SK-N-SH treated with all-trans-retinoic acid at 6 μM for 48 hours (cell line): ENCODE measurements at regions not wholly inside any gene's neighbourhood (a gene's known extent, or its start where the extent isn't known, plus 50 kb on each side); places are given as distances from the start of the nearest gene placed in this dataset.

ENCODE experiments used
- ATAC-seq: fragments of 200-7000 bp; cut with Tn5 transposase; 3 replicates; pipeline ENCODE4 v1.9.1; 2020; ENCODE audit warnings: mild to moderate bottlenecking, moderate library complexity
- BACH2 ChIP-seq: fragments of 250-450 bp; sonication (Bioruptor Pico); IDR thresholded peaks from 2 replicates; pipeline ENCODE4 v1.9.0; 2021; ENCODE audit warnings: mild to moderate bottlenecking, borderline replicate concordance
- CSDC2 ChIP-seq: fragments of 250-450 bp; sonication (Bioruptor Pico); IDR thresholded peaks from 2 replicates; pipeline ENCODE4 v1.5.0; 2020; ENCODE audit warnings: mild to moderate bottlenecking, moderate library complexity
- ESRRG ChIP-seq: fragments of 250-450 bp; sonication (Bioruptor Pico); IDR thresholded peaks from 2 replicates; pipeline ENCODE4 v1.6.1; 2021; ENCODE audit warnings: mild to moderate bottlenecking
- GLIS3 ChIP-seq: fragments of 250-450 bp; sonication (Bioruptor Pico); IDR thresholded peaks from 2 replicates; pipeline ENCODE4 v1.5.0; 2020; ENCODE audit warnings: mild to moderate bottlenecking, moderate library complexity
- ISL1 ChIP-seq: fragments of 250-450 bp; sonication (Bioruptor Pico); IDR thresholded peaks from 2 replicates; pipeline ENCODE4 v2.1.2; 2022; ENCODE audit warnings: mild to moderate bottlenecking, moderate library complexity
- OSR1 ChIP-seq: fragments of 250-450 bp; sonication (Bioruptor Pico); IDR thresholded peaks from 2 replicates; pipeline ENCODE4 v1.8.0; 2022; ENCODE audit warnings: moderate library complexity, mild to moderate bottlenecking, inconsistent platforms
- RARB ChIP-seq: fragments of 250-450 bp; sonication (Bioruptor Pico); IDR thresholded peaks from 2 replicates; pipeline ENCODE4 v1.8.0; 2021; ENCODE audit warnings: mild to moderate bottlenecking, moderate library complexity
- SNAI2 ChIP-seq: fragments of 250-450 bp; sonication (Bioruptor Pico); IDR thresholded peaks from 2 replicates; pipeline ENCODE4 v1.5.0; 2020; ENCODE audit warnings: mild to moderate bottlenecking, moderate library complexity
- TCF4 ChIP-seq: fragments of 250-450 bp; sonication (Bioruptor Pico); IDR thresholded peaks from 2 replicates; pipeline ENCODE4 v1.8.0; 2021; ENCODE audit warnings: mild to moderate bottlenecking, moderate library complexity, borderline replicate concordance
- TOX ChIP-seq: fragments of 250-450 bp; sonication (Bioruptor Pico); IDR thresholded peaks from 2 replicates; pipeline ENCODE4 v1.8.0; 2021; ENCODE audit warnings: mild to moderate bottlenecking, moderate library complexity, borderline replicate concordance
- ZC3H10 ChIP-seq: fragments of 250-450 bp; sonication (Bioruptor Pico); IDR thresholded peaks from 2 replicates; pipeline ENCODE4 v1.5.1; 2021; ENCODE audit warnings: mild to moderate bottlenecking, moderate library complexity
- ZFP3 ChIP-seq: fragments of 250-450 bp; sonication (Bioruptor Pico); IDR thresholded peaks from 2 replicates; pipeline ENCODE4 v1.5.0; 2020; ENCODE audit warnings: mild to moderate bottlenecking, moderate library complexity
- ZFP30 ChIP-seq: fragments of 450-650 bp; formaldehyde crosslinking; IDR thresholded peaks from 2 replicates; pipeline ENCODE4 v1.5.0; 2022; ENCODE audit warnings: mild to moderate bottlenecking, moderate library complexity
- ZNF565 ChIP-seq: fragments of 450-650 bp; formaldehyde crosslinking; conservative IDR thresholded peaks from 2 replicates; pipeline ENCODE4 v1.5.0; 2020; ENCODE audit warnings: low read depth, mild to moderate bottlenecking, moderate library complexity
- ZNF70 ChIP-seq: fragments of 450-650 bp; formaldehyde crosslinking; IDR thresholded peaks from 2 replicates; pipeline ENCODE4 v1.5.0; 2020; ENCODE audit warnings: mild to moderate bottlenecking, moderate library complexity
- ZNF8 ChIP-seq: fragments of 450-650 bp; formaldehyde crosslinking; IDR thresholded peaks from 2 replicates; pipeline ENCODE4 v1.5.0; 2020; ENCODE audit warnings: mild to moderate bottlenecking, moderate library complexity
- TF ChIP-seq, protein P1 (sequence below): fragments of 250-450 bp; sonication (Bioruptor Pico); IDR thresholded peaks from 2 replicates; pipeline ENCODE4 v1.8.0; 2020; ENCODE audit warnings: mild to moderate bottlenecking, moderate library complexity, borderline replicate concordance
- TF ChIP-seq, protein P2 (sequence below): fragments of 250-450 bp; sonication (Bioruptor Pico); IDR thresholded peaks from 2 replicates; pipeline ENCODE4 v1.5.0; 2020; ENCODE audit warnings: mild to moderate bottlenecking, moderate library complexity
- TF ChIP-seq, protein P3 (sequence below): fragments of 250-450 bp; sonication (Bioruptor Pico); IDR thresholded peaks from 2 replicates; pipeline ENCODE4 v1.5.1; 2020; ENCODE audit warnings: low read depth, mild to moderate bottlenecking, moderate library complexity
- TF ChIP-seq, protein P4 (sequence below): fragments of 250-450 bp; sonication (Bioruptor Pico); IDR thresholded peaks from 2 replicates; pipeline ENCODE4 v1.8.0; 2021; ENCODE audit warnings: low read depth, mild to moderate bottlenecking, moderate library complexity, borderline replicate concordance
- TF ChIP-seq, protein P5 (sequence below): fragments of 250-450 bp; sonication (Bioruptor Pico); IDR thresholded peaks from 2 replicates; pipeline ENCODE4 v1.5.1; 2021; ENCODE audit warnings: mild to moderate bottlenecking, moderate library complexity

DNA sequence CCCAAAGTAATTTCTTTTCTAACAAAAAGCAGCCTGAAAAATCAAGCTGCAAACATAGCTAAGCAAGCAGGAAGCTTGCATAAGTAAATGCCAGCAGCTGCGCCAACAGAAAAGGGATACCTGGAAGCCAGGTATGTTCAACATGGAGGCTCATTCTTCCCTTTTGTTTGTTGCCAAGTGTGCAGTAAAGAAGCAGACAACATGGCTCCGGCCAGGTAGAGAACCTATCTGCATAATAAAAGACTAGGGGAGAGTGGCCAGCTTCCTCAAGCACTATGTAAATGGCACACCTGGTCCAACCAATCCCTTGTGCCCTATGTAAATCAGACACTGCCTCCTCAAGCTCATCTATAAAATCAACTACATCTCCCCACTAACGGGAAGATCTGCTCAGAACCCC, 1407.0 kb downstream of the CDH11 start:
- TF ChIP-seq ZFP30 (CRISPR knock-in tag), result no peak
- no peak for TF ChIP-seq SNAI2 (CRISPR knock-in tag)
- no peak for TF ChIP-seq ESRRG (CRISPR knock-in tag)
- TF ChIP-seq RARB, result no peak
- no peak for TF ChIP-seq TOX
- no peak for TF ChIP-seq ZNF565 (CRISPR knock-in tag)
- no peak for ATAC-seq

DNA sequence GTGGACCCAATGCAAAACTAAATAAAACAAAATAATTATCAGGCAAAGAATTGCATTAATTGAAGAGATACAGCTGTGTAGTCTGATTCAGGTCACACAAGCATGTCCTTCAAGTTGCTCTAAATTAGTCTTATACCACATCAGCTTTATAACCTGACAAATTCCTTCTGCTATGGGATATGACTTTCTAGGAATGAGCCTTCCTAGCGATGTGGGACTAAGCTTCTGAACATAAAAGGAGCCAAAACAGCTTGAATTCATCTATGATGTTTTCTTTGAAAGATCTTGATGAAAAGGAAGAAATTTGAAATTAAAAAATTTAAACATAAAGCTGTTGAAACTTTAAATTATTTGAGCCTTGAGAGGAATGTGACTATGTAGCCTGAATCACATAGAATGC, 1409.1 kb downstream of the CDH11 start:
- no peak for ATAC-seq
- TF ChIP-seq ESRRG (CRISPR knock-in tag), result no peak
- TF ChIP-seq ISL1 (CRISPR knock-in tag), result no peak
- TF ChIP-seq, protein P1, sequence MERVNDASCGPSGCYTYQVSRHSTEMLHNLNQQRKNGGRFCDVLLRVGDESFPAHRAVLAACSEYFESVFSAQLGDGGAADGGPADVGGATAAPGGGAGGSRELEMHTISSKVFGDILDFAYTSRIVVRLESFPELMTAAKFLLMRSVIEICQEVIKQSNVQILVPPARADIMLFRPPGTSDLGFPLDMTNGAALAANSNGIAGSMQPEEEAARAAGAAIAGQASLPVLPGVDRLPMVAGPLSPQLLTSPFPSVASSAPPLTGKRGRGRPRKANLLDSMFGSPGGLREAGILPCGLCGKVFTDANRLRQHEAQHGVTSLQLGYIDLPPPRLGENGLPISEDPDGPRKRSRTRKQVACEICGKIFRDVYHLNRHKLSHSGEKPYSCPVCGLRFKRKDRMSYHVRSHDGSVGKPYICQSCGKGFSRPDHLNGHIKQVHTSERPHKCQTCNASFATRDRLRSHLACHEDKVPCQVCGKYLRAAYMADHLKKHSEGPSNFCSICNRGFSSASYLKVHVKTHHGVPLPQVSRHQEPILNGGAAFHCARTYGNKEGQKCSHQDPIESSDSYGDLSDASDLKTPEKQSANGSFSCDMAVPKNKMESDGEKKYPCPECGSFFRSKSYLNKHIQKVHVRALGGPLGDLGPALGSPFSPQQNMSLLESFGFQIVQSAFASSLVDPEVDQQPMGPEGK (CRISPR knock-in tag), result no peak
- TF ChIP-seq, protein P2, sequence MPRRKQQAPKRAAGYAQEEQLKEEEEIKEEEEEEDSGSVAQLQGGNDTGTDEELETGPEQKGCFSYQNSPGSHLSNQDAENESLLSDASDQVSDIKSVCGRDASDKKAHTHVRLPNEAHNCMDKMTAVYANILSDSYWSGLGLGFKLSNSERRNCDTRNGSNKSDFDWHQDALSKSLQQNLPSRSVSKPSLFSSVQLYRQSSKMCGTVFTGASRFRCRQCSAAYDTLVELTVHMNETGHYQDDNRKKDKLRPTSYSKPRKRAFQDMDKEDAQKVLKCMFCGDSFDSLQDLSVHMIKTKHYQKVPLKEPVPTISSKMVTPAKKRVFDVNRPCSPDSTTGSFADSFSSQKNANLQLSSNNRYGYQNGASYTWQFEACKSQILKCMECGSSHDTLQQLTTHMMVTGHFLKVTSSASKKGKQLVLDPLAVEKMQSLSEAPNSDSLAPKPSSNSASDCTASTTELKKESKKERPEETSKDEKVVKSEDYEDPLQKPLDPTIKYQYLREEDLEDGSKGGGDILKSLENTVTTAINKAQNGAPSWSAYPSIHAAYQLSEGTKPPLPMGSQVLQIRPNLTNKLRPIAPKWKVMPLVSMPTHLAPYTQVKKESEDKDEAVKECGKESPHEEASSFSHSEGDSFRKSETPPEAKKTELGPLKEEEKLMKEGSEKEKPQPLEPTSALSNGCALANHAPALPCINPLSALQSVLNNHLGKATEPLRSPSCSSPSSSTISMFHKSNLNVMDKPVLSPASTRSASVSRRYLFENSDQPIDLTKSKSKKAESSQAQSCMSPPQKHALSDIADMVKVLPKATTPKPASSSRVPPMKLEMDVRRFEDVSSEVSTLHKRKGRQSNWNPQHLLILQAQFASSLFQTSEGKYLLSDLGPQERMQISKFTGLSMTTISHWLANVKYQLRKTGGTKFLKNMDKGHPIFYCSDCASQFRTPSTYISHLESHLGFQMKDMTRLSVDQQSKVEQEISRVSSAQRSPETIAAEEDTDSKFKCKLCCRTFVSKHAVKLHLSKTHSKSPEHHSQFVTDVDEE (CRISPR knock-in tag), result no peak
- TF ChIP-seq TOX, result no peak
- no peak for TF ChIP-seq TCF4 (CRISPR knock-in tag)
- TF ChIP-seq GLIS3 (CRISPR knock-in tag), result no peak

DNA sequence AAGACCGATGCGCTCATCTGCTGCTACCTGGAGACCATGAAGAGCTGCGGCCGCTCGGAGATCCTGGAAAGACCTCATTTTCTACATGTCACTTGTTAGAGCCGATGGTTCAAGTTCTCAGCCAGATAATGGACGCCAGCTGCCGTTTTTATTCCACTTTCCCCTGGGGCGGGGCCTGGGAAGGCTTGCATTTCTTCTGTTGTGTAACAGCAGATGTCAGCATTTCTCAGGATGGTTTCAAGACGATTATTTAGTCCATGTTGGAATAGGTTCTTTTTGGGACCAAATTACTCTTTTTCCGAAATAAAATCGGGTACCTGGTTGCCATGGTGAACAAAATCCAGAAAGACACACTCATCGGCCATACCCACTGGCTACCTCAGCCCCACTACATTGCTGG, 1418.3 kb downstream of the CDH11 start:
- ATAC-seq, result no peak
- no peak for TF ChIP-seq ESRRG (CRISPR knock-in tag)
- TF ChIP-seq, all 23 proteins: peak for 0

DNA sequence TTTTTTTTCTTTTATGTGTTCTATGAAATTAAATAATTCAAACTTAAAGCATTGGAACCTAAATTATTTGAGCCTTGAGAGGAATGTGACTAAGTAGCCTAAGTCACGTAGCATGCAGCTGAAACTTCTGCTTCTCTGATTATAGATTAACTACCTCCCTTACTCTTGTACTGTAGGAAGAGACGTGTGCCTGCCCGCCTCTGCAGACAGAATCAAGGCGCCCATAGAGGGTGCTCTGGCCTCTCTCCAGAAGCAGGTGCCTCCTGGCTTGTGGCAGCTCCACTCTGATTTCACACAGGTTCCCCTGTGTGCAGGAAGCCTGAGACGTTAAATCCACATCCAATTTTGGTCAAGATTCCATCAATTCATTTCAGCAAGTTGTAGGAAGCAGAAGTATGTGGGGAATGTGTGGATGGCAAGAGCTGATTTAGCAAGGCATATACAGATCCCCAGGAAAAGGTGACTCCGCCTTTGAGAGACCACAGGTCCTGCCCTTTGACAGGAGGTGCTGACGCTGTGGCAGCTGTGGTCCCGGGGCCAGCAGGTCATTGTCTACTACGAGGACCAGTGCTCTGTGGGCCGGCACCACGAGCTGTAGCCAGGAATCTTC, 1418.8 kb downstream of the CDH11 start:
- ATAC-seq, result no peak

More for the DNA sequence above, 1418.8 kb downstream of the CDH11 start:
- TF ChIP-seq TCF4 (CRISPR knock-in tag) (no peak), ZNF70 (CRISPR knock-in tag) (no peak), ZFP3 (CRISPR knock-in tag) (no peak), ZNF565 (CRISPR knock-in tag) (no peak), TOX (no peak), OSR1 (CRISPR knock-in tag) (no peak), ESRRG (CRISPR knock-in tag) (no peak), ISL1 (CRISPR knock-in tag) (no peak), SNAI2 (CRISPR knock-in tag) (no peak), ZNF8 (CRISPR knock-in tag) (no peak), CSDC2 (CRISPR knock-in tag) (no peak), RARB (no peak), BACH2 (CRISPR knock-in tag) (no peak), ZFP30 (CRISPR knock-in tag) (no peak), ZC3H10 (CRISPR knock-in tag) (no peak)
- TF ChIP-seq, protein P2 (CRISPR knock-in tag), result no peak
- TF ChIP-seq, protein P1 (CRISPR knock-in tag), result no peak
- TF ChIP-seq, protein P3, sequence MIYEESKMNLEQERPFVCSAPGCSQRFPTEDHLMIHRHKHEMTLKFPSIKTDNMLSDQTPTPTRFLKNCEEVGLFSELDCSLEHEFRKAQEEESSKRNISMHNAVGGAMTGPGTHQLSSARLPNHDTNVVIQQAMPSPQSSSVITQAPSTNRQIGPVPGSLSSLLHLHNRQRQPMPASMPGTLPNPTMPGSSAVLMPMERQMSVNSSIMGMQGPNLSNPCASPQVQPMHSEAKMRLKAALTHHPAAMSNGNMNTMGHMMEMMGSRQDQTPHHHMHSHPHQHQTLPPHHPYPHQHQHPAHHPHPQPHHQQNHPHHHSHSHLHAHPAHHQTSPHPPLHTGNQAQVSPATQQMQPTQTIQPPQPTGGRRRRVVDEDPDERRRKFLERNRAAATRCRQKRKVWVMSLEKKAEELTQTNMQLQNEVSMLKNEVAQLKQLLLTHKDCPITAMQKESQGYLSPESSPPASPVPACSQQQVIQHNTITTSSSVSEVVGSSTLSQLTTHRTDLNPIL (CRISPR knock-in tag), result no peak
- TF ChIP-seq, protein P4, sequence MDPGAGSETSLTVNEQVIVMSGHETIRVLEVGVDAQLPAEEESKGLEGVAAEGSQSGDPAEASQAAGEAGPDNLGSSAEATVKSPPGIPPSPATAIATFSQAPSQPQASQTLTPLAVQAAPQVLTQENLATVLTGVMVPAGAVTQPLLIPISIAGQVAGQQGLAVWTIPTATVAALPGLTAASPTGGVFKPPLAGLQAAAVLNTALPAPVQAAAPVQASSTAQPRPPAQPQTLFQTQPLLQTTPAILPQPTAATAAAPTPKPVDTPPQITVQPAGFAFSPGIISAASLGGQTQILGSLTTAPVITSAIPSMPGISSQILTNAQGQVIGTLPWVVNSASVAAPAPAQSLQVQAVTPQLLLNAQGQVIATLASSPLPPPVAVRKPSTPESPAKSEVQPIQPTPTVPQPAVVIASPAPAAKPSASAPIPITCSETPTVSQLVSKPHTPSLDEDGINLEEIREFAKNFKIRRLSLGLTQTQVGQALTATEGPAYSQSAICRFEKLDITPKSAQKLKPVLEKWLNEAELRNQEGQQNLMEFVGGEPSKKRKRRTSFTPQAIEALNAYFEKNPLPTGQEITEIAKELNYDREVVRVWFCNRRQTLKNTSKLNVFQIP (CRISPR knock-in tag), result no peak
- TF ChIP-seq, protein P5, sequence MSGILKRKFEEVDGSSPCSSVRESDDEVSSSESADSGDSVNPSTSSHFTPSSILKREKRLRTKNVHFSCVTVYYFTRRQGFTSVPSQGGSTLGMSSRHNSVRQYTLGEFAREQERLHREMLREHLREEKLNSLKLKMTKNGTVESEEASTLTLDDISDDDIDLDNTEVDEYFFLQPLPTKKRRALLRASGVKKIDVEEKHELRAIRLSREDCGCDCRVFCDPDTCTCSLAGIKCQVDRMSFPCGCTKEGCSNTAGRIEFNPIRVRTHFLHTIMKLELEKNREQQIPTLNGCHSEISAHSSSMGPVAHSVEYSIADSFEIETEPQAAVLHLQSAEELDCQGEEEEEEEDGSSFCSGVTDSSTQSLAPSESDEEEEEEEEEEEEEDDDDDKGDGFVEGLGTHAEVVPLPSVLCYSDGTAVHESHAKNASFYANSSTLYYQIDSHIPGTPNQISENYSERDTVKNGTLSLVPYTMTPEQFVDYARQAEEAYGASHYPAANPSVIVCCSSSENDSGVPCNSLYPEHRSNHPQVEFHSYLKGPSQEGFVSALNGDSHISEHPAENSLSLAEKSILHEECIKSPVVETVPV, result no peak
- TF ChIP-seq, all 23 proteins: peak for 0
